Activated T-helper 1 cell treated with anti-CD3 and anti-CD28 coated beads, Interleukin-12 subunit alpha, Interleukin-12 subunit beta, Interleukin-2, Interleukin-4 antibody, amounts not matched to agents 30 ng/mL and 10 ng/mL and 1 ng/mL, durations not matched to agents 14 hours and 24 hours and 36 hours (primary cell): ENCODE measurements at regions not wholly inside any gene's neighbourhood (a gene's known extent, or its start where the extent isn't known, plus 50 kb on each side); places are given as distances from the start of the nearest gene placed in this dataset.

Experiments
- DNase-seq: peaks from one replicate; pipeline ENCODE4 v3.0.0; 2021; ENCODE audit warnings: low spot score
- H3K27ac Mint-ChIP-seq: one replicate; pipeline ENCODE4 v1.8.0; 2021; ENCODE audit warnings: mild to moderate bottlenecking, mixed read lengths
- H3K27me3 Mint-ChIP-seq: one replicate; pipeline ENCODE4 v1.8.0; 2022; ENCODE audit warnings: mild to moderate bottlenecking, moderate library complexity, mixed read lengths; ENCODE audit not compliant: insufficient read depth
- H3K36me3 Mint-ChIP-seq: one replicate; pipeline ENCODE4 v1.8.0; 2021; ENCODE audit warnings: low read depth, mixed read lengths
- H3K4me1 Mint-ChIP-seq: one replicate; pipeline ENCODE4 v1.8.0; 2021; ENCODE audit warnings: low read depth, mixed read lengths
- H3K4me3 Mint-ChIP-seq: one replicate; pipeline ENCODE4 v1.8.0; 2021; ENCODE audit warnings: mild to moderate bottlenecking, moderate library complexity, mixed read lengths
- H3K9me3 Mint-ChIP-seq: one replicate; pipeline ENCODE4 v1.8.0; 2021; ENCODE audit warnings: mixed read lengths
- intact Hi-C: fragments of 100-400 bp; cut with micrococcal nuclease; formaldehyde crosslinking; loops from one replicate; pipeline ENCODE4 v1.15.1; 2024

GRCh38 chr7:116351966-116352365 lies 141.6 kb downstream of the TES start:
- DNase-seq = no peak
- intact Hi-C loops = no loop called here
- Mint-ChIP-seq H3K36me3 (no peaks in the 10 kb centered on the region), H3K27me3 (peaks cover 6% of the 10 kb centered on the region), H3K4me1 (no peaks in the 10 kb centered on the region), H3K4me3 (no peak overlapping the region), H3K27ac (no peak overlapping the region), H3K9me3 (no peaks in the 10 kb centered on the region)

- no peak overlapping the region for H3K27ac Mint-ChIP-seq
- no peaks in the 10 kb centered on the region for H3K4me1 Mint-ChIP-seq
- H3K9me3 Mint-ChIP-seq = no peaks in the 10 kb centered on the region
- DNase-seq = no peak
- intact Hi-C loops = no loop called here
- H3K4me3 Mint-ChIP-seq = no peak overlapping the region
- no peaks in the 10 kb centered on the region for H3K36me3 Mint-ChIP-seq
- H3K27me3 Mint-ChIP-seq = peaks cover 6% of the 10 kb centered on the region
Measured at GRCh38 chr7:116353647-116354046, 143.3 kb downstream of the TES start.

GRCh38 chr7:116354171-116354545 lies 143.8 kb downstream of the TES start:
- intact Hi-C loops = no loop called here
- Mint-ChIP-seq H3K27ac (no peak overlapping the region), H3K4me1 (no peaks in the 10 kb centered on the region), H3K27me3 (peaks cover 4% of the 10 kb centered on the region), H3K9me3 (no peaks in the 10 kb centered on the region), H3K4me3 (no peak overlapping the region), H3K36me3 (no peaks in the 10 kb centered on the region)
- no peak for DNase-seq

- peaks cover 4% of the 10 kb centered on the region for H3K27me3 Mint-ChIP-seq
- intact Hi-C loops = no loop called here
- no peak overlapping the region for H3K4me3 Mint-ChIP-seq
- H3K9me3 Mint-ChIP-seq = no peaks in the 10 kb centered on the region
- no peak for DNase-seq
- H3K36me3 Mint-ChIP-seq = no peaks in the 10 kb centered on the region
- no peaks in the 10 kb centered on the region for H3K4me1 Mint-ChIP-seq
- no peak overlapping the region for H3K27ac Mint-ChIP-seq
Measured at GRCh38 chr7:116354546-116355423, 144.4 kb downstream of the TES start.

GRCh38 chr7:116355424-116355765 lies 144.1 kb upstream of the CAV2 start:
- no peak overlapping the region for H3K4me3 Mint-ChIP-seq
- H3K9me3 Mint-ChIP-seq = no peaks in the 10 kb centered on the region
- no peak overlapping the region for H3K27ac Mint-ChIP-seq
- H3K36me3 Mint-ChIP-seq = no peaks in the 10 kb centered on the region
- H3K4me1 Mint-ChIP-seq = no peaks in the 10 kb centered on the region
- intact Hi-C loops = no loop called here
- peaks cover 4% of the 10 kb centered on the region for H3K27me3 Mint-ChIP-seq
- no peak for DNase-seq

- Mint-ChIP-seq H3K27me3 (peaks cover 4% of the 10 kb centered on the region), H3K27ac (no peak overlapping the region), H3K4me3 (no peak overlapping the region), H3K9me3 (no peaks in the 10 kb centered on the region), H3K36me3 (no peaks in the 10 kb centered on the region), H3K4me1 (no peaks in the 10 kb centered on the region)
- intact Hi-C loops = no loop called here
- no peak for DNase-seq
Measured at GRCh38 chr7:116356333-116356965, 143.1 kb upstream of the CAV2 start.

- DNase-seq = no peak
- Mint-ChIP-seq H3K4me1 (no peaks in the 10 kb centered on the region), H3K9me3 (no peaks in the 10 kb centered on the region), H3K27me3 (peaks cover 4% of the 10 kb centered on the region), H3K4me3 (no peak overlapping the region), H3K36me3 (no peaks in the 10 kb centered on the region), H3K27ac (no peak overlapping the region)
- intact Hi-C loops = no loop called here
Measured at GRCh38 chr7:116356979-116357378, 142.6 kb upstream of the CAV2 start.

GRCh38 chr7:116357781-116358670 lies 141.5 kb upstream of the CAV2 start:
- no peaks in the 10 kb centered on the region for H3K4me1 Mint-ChIP-seq
- no peak overlapping the region for H3K4me3 Mint-ChIP-seq
- intact Hi-C loops = no loop called here
- no peaks in the 10 kb centered on the region for H3K9me3 Mint-ChIP-seq
- no peak for DNase-seq
- no peaks in the 10 kb centered on the region for H3K36me3 Mint-ChIP-seq
- no peak overlapping the region for H3K27ac Mint-ChIP-seq
- H3K27me3 Mint-ChIP-seq = peaks cover 4% of the 10 kb centered on the region

- Mint-ChIP-seq H3K27ac (no peak overlapping the region), H3K4me3 (no peak overlapping the region), H3K9me3 (no peaks in the 10 kb centered on the region), H3K36me3 (no peaks in the 10 kb centered on the region), H3K4me1 (no peaks in the 10 kb centered on the region), H3K27me3 (peaks cover 2% of the 10 kb centered on the region)
- intact Hi-C loops = no loop called here
- DNase-seq = no peak
Measured at GRCh38 chr7:116361767-116362166, 137.8 kb upstream of the CAV2 start.

- Mint-ChIP-seq H3K27ac (no peak overlapping the region), H3K4me1 (no peaks in the 10 kb centered on the region), H3K36me3 (no peaks in the 10 kb centered on the region), H3K27me3 (peaks cover 5% of the 10 kb centered on the region), H3K9me3 (no peaks in the 10 kb centered on the region), H3K4me3 (no peak overlapping the region)
- intact Hi-C loops = no loop called here
- DNase-seq = no peak
Measured at GRCh38 chr7:116363637-116364432, 135.7 kb upstream of the CAV2 start.

GRCh38 chr7:116364469-116364868 lies 135.1 kb upstream of the CAV2 start:
- Mint-ChIP-seq H3K36me3 (no peaks in the 10 kb centered on the region), H3K9me3 (no peaks in the 10 kb centered on the region), H3K4me3 (no peak overlapping the region), H3K27ac (no peak overlapping the region), H3K27me3 (peaks cover 5% of the 10 kb centered on the region), H3K4me1 (no peaks in the 10 kb centered on the region)
- intact Hi-C loops = no loop called here
- no peak for DNase-seq

GRCh38 chr7:116365797-116366196 lies 133.7 kb upstream of the CAV2 start:
- Mint-ChIP-seq H3K4me3 (no peak overlapping the region), H3K27me3 (peaks cover 5% of the 10 kb centered on the region), H3K27ac (no peak overlapping the region), H3K36me3 (no peaks in the 10 kb centered on the region), H3K9me3 (no peaks in the 10 kb centered on the region), H3K4me1 (no peaks in the 10 kb centered on the region)
- no peak for DNase-seq
- intact Hi-C loops = no loop called here
